GM12892 (cell line): ENCODE measurements at regions not wholly inside any gene's neighbourhood (a gene's known extent, or its start where the extent isn't known, plus 50 kb on each side); places are given as distances from the start of the nearest gene placed in this dataset.
A peak's percentile ranks its signal among the peaks of the same experiment; 100 is the strongest.
"Not testable (repeated sequence)": the region's sequence is repeated elsewhere in the genome, so short reads cannot be mapped to it uniquely, and the experiment has no call there.

Experiments used
- DNase-seq: peaks from one replicate; pipeline ENCODE4 v3.0.0; 2011; ENCODE audit not compliant: insufficient read length
- FAIRE-seq: peaks from 2 replicates; lab custom pipeline; 2011; peaks lifted over from hg19 to GRCh38; lab: Jason Lieb, UNC

DNA sequence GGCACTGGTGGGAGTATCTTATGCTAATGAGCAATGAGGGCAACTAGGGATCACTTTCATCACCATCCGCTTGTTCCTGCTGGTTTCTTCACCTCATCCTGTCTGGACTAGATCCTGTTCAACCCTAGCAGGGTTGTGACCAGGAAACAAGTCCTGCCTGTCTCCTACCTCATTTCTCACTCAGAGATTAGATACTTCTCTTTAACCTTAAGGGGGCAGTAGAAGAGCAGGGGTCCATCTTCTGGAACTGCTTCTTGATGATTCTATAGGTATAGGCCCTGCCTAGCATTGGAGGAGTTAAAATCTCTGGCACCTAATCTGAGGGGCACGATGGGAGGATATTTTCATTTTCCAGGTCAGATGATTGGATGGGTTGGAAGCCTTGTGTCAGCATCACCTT, 415.5 kb downstream of the TGIF2LX start:
- not testable (repeated sequence) for FAIRE-seq, DNase-seq

GRCh38 chrX:90369632-90370031, 447.9 kb downstream of the TGIF2LX start:
- DNase-seq = not testable (repeated sequence)

DNA sequence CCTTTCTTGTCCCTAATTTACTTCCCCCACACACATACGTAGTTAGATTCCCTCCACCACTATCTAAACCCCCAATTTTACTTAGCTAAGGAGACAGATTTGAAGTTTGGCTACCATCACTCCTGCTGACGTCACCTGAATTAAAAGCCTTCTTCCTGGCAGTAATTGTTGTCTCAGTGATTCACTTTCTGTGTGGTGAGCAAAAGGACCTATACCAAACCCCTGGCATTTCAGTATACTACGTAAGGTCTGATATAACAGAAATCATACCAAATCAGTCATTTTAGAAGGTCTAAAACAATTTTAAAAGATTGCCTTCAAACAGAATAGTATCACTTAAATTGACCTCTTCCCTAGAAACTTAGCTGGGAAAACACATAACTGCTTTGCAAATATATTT, 476.3 kb downstream of the TGIF2LX start:
- FAIRE-seq = not testable (repeated sequence)

More at GRCh38 chrX:90369632-90370031, 447.9 kb downstream of the TGIF2LX start:
- FAIRE-seq = not testable (repeated sequence)

DNA sequence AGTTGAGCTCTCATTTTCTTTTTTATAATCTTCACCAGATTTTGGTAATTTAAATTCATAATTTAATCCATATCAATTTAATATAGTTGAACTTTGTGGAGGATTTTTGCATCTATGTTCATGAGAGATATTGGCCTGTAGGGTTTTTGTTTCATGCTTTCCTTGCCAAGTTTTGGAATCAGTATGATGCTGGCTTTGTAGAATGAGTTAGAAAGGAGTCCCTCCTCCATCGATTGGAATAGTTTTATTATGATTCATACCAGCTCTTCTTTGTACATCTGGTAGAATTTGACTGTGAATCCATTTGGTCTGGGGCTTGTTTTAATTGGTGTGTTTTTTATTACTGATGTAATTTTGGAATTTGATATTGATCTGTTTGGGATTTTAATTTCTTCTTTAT, 480.5 kb downstream of the TGIF2LX start:
- not testable (repeated sequence) for DNase-seq, FAIRE-seq

More for the DNA sequence above, 476.3 kb downstream of the TGIF2LX start:
- DNase-seq = not testable (repeated sequence)

DNA sequence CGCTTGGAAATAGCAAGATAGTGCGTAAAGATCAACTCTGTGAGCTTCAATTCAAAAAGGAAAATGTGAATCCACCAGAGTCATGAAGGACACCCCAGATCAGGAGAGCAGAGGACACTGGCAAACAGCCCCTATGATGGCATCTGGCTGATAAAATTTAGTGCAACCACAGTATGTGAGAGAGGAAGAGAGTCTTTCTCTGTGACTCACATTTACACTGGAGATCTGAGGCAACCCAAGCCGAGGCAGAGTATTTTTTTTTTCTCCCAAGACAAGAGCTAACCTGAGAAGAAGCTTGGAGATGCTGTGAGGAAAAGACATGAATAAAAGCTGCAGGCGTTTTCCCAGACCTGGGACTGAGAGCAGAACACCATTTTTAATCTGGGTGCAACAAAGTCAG, 482.2 kb downstream of the TGIF2LX start:
- not testable (repeated sequence) for DNase-seq, FAIRE-seq

- FAIRE-seq, DNase-seq: not testable (repeated sequence)
Observed at GRCh38 chrX:90404846-90405436, 483.2 kb downstream of the TGIF2LX start.

DNA sequence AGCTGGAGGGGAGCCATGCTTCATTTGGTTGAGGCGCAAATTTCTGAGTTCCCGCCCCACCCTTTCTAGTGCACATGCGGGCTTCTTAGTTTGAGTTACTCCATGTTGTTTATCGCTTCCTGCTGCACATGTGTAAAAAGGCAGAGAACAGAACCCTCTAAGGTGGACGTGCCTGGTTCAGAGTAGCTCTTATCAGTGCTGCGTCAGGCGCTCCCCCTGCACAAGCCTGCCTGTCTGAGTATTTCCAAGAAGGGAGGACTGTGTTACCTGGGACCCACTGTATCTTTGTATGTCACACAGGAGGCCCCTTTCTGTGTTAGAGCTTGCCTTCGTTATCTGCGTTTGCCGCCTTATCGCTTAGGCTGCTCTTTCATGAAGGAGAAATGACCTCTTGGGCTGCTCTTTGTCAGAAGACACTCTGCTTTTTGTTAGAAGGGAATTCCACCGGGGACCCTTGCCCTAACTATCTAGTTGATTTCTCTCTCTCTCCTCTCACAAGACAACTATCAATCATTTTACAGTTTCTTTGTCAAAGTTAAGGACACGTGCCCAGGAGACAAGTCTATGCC, 532.1 kb downstream of the TGIF2LX start:
- not testable (repeated sequence) for FAIRE-seq, DNase-seq

DNA sequence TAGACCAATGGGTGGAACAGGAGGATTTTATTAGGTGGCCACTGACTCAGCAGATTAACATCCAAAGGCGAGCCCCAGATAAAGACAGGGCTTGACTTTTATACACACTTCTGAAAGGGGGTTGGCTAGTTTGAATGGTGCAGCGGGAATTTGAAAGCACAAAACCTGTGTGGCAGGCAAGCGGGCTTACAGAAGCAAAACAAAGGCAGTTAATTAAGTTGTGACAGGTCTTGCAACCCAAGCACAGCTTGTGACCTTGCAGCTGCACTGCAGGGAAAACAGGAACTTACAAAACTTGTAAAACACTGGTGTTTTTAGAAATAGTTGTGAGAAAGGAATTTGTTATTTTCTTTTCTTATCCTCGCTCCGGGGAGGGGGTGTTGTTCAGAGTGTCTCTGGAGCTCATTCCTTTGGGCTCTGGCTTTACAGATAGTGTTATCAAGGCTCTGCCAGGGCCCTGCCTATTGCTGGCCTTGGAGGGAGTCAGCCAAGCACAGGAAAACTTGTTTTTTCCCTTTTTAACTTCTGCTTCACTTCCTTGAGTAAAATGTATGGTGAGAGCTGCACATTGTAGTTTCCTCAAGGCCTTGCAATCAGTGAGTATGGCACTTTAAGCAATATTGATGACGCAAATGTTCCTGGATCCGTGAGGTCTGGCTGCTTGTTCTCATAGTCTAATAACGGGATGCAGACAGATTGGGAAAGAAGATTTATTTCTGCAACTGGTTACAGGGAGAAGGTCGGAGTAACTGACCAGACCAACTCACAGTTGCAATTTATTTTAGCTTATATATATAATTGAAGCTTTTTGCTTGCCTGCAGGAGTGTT, 536.6 kb downstream of the TGIF2LX start:
- FAIRE-seq = peak; percentile 68
- not testable (repeated sequence) for DNase-seq

DNA sequence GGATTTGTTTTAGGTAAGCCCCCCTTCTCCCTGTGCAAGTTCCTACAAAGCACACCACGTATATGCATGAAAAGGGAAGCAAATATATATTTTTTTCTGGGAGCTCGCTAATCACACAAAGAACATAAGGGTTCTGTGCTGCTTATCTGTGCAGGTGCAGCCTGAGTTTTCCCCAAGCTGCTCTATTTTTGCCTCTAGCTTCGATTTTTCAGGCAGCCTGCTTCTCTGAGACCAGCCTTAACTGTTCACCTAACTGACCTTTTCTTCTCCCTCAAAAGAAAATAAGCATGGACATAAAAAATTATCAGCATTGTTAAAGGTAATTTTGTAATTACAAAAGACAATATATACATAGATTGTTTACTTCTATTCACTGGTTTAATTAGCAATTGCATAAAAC, 552.7 kb downstream of the TGIF2LX start:
- not testable (repeated sequence) for DNase-seq, FAIRE-seq

- DNase-seq = not testable (repeated sequence)
- FAIRE-seq = peak; percentile 24
Observed at GRCh38 chrX:90485406-90485805, 563.7 kb downstream of the TGIF2LX start.

DNA sequence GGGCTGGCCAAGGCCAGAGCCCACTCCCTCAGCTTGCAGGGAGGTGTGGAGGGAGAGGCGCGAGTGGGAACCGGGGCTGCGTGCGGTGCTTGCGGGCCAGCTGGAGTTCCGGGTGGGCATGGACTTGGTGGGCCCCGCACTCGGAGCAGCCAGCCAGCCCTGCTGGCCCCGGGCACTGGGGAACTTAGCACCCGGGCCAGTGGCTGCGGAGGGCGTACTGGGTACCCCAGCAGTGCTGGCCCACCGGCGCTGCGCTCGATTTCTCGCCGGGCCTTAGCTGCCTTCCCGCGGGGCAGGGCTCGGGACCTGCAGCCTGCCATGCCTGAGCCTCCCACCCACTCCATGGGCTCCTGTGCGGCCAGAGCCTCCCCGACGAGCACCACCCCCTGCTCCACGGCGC, 599.6 kb downstream of the TGIF2LX start:
- DNase-seq, FAIRE-seq: not testable (repeated sequence)

- DNase-seq, FAIRE-seq: not testable (repeated sequence)
Observed at GRCh38 chrX:90524383-90524968, 602.8 kb downstream of the TGIF2LX start.
